ENCODE measurements at regions not wholly inside any gene's neighbourhood (a gene's known extent, or its start where the extent isn't known, plus 50 kb on each side); places are given as distances from the start of the nearest gene placed in this dataset.

DNA sequence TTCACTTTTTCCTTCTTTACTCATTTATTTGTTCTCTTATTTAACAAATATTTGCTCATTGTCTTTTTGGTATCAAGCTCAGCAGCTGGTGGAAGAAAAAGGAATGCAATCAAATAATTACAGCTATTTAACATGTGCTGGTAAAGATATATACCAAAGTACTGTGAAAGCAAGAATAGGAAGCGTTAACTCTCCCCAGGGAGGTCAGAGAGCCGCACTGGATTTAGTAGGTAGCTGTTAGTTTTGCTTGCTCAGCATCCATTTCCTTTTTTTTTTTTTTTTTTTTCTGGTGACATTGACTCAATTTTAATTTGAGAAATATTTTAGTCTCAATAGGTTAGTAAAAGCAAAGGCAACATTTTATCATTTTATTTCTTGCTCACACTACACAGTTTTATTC is 308.5 kb upstream of the MDFIC2 start:
- TF ChIP-seq, protein P1, sequence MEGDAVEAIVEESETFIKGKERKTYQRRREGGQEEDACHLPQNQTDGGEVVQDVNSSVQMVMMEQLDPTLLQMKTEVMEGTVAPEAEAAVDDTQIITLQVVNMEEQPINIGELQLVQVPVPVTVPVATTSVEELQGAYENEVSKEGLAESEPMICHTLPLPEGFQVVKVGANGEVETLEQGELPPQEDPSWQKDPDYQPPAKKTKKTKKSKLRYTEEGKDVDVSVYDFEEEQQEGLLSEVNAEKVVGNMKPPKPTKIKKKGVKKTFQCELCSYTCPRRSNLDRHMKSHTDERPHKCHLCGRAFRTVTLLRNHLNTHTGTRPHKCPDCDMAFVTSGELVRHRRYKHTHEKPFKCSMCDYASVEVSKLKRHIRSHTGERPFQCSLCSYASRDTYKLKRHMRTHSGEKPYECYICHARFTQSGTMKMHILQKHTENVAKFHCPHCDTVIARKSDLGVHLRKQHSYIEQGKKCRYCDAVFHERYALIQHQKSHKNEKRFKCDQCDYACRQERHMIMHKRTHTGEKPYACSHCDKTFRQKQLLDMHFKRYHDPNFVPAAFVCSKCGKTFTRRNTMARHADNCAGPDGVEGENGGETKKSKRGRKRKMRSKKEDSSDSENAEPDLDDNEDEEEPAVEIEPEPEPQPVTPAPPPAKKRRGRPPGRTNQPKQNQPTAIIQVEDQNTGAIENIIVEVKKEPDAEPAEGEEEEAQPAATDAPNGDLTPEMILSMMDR (IDR thresholded peaks at IDR 0.05; ENCODE audit: low read length) = no peak
- TF ChIP-seq EZH2 (IDR thresholded peaks at IDR 0.05; ENCODE audit: borderline replicate concordance, low read length) = no peak

Data from OCI-LY1 (cell line).